HG03066 (cell line): ENCODE measurements at regions not wholly inside any gene's neighbourhood (a gene's known extent, or its start where the extent isn't known, plus 50 kb on each side); places are given as distances from the start of the nearest gene placed in this dataset.
"Not testable (repeated sequence)": the region's sequence is repeated elsewhere in the genome, so short reads cannot be mapped to it uniquely, and the experiment has no call there.

Experiments used
- ATAC-seq: cut with Tn5 transposase; IDR thresholded peaks from one replicate; pipeline ENCODE4 v1.9.1; 2021; ENCODE audit warnings: low read depth; ENCODE audit not compliant: unreplicated experiment

GRCh38 chr3:107465064-107465631, 57.6 kb upstream of the BBX start:
- no peak for ATAC-seq

GRCh38 chr3:107468782-107469181, 54.0 kb upstream of the BBX start:
- ATAC-seq: no peak

DNA sequence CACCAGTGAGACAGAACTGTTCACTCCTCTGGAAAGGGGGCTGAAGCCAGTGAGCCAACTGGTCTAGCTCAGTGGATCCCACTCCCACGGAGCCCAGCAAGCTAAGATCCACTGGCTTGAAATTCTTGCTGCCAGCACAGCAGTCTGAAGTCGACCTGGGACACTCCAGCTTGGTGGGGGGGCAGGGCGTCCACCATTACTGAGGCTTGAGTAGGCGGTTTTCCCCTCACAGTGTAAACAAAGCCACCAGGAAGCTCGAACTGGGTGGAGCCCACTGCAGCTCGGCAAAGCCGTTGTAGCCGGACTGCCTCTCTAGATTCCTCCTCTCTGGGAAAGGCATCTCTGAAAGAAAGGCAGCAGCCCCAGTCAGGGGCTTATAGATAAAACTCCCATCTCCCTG, 52.3 kb upstream of the BBX start:
- ATAC-seq: not testable (repeated sequence)
